PC-9 (cell line): ENCODE measurements at regions not wholly inside any gene's neighbourhood (a gene's known extent, or its start where the extent isn't known, plus 50 kb on each side); places are given as distances from the start of the nearest gene placed in this dataset.

Source experiments
- BruUV-seq: library from RNA; stranded (reverse); fragments of 400-500 nt; replicated peaks from 2 replicates; lab custom pipeline; 2021; lab: Mats Ljungman, UMichigan
- CTCF ChIA-PET: fragments of 300-600 bp; sonication (Branson Sonifier 250); formaldehyde crosslinking; loops from one replicate; lab custom pipeline; 2022; ENCODE audit warnings: antibody characterized with exemption; lab: Charles Lee
- POLR2A ChIA-PET: fragments of 300-600 bp; sonication (Branson Sonifier 250); formaldehyde crosslinking; loops from one replicate; lab custom pipeline; 2022; ENCODE audit warnings: antibody characterized with exemption; ENCODE audit not compliant: unreplicated experiment; lab: Charles Lee
- DNase-seq, 2 experiments: peaks; one replicate each; pipeline versions ENCODE4 v3.0.0 to v3.0.0-alpha.2; 2015 to 2022; ENCODE audit warnings: mixed read lengths in 1 of 2
- H2AFZ ChIP-seq: fragments of 200-600 bp; sonication (generic); 2 replicates; pipeline ENCODE4 v1.8.1; 2017; ENCODE audit warnings: antibody characterized with exemption
- H3F3A ChIP-seq: fragments of 200-600 bp; sonication (generic); 2 replicates; pipeline ENCODE4 v1.8.1; 2017; ENCODE audit warnings: antibody characterized with exemption, mild to moderate bottlenecking, low read depth; ENCODE audit not compliant: insufficient read depth
- H3K27ac ChIP-seq: fragments of 200-600 bp; sonication (generic); 2 replicates; pipeline ENCODE4 v1.6.1; 2016; ENCODE audit warnings: mixed run types
- H3K27me3 ChIP-seq: fragments of 200-600 bp; sonication (generic); 2 replicates; pipeline ENCODE4 v1.6.1; 2016; ENCODE audit warnings: low read depth, mixed run types; ENCODE audit not compliant: insufficient read depth
- H3K36me3 ChIP-seq: fragments of 200-600 bp; sonication (generic); 2 replicates; pipeline ENCODE4 v1.6.1; 2016; ENCODE audit warnings: low read depth, mixed run types
- H3K4me1 ChIP-seq: fragments of 200-600 bp; sonication (generic); replicated peaks from 2 replicates; pipeline ENCODE4 v1.6.1; 2016; ENCODE audit warnings: mixed run types; ENCODE audit not compliant: insufficient read depth
- H3K4me2 ChIP-seq: fragments of 200-600 bp; sonication (generic); 2 replicates; pipeline ENCODE4 v1.6.1; 2017; ENCODE audit warnings: mixed run types
- H3K4me3 ChIP-seq: fragments of 200-600 bp; sonication (generic); 2 replicates; pipeline ENCODE4 v1.6.1; 2016; ENCODE audit warnings: mixed run types
- H3K79me2 ChIP-seq: fragments of 200-600 bp; sonication (generic); 2 replicates; pipeline ENCODE4 v1.6.1; 2017; ENCODE audit warnings: low read depth, mixed run types
- H3K9me2 ChIP-seq: fragments of 200-600 bp; sonication (generic); 2 replicates; pipeline ENCODE4 v1.8.1; 2017; ENCODE audit warnings: mild to moderate bottlenecking; ENCODE audit not compliant: insufficient read depth
- H3K9me3 ChIP-seq: fragments of 200-600 bp; sonication (generic); 2 replicates; pipeline ENCODE4 v1.8.1; 2016; ENCODE audit warnings: low read depth; ENCODE audit not compliant: insufficient read depth
- H4K20me1 ChIP-seq: fragments of 200-600 bp; sonication (generic); 2 replicates; pipeline ENCODE4 v1.8.1; 2017; ENCODE audit not compliant: insufficient read depth
- EZH2 ChIP-seq: fragments of 200-600 bp; sonication (generic); IDR thresholded peaks from 2 replicates; pipeline ENCODE4 v1.8.0; 2017; ENCODE audit warnings: antibody characterized with exemption, low read depth
- intact Hi-C: fragments of 100-400 bp; cut with micrococcal nuclease; formaldehyde crosslinking; loops from one replicate; pipeline ENCODE4 v1.10.0; 2022; ENCODE audit not compliant: unreplicated experiment
- TF ChIP-seq, protein P1 (sequence below): fragments of 200-600 bp; sonication (generic); conservative IDR thresholded peaks from 2 replicates; pipeline ENCODE4 v1.6.1; 2017; ENCODE audit warnings: mixed run types, antibody characterized with exemption, mild to moderate bottlenecking, moderate library complexity

DNA sequence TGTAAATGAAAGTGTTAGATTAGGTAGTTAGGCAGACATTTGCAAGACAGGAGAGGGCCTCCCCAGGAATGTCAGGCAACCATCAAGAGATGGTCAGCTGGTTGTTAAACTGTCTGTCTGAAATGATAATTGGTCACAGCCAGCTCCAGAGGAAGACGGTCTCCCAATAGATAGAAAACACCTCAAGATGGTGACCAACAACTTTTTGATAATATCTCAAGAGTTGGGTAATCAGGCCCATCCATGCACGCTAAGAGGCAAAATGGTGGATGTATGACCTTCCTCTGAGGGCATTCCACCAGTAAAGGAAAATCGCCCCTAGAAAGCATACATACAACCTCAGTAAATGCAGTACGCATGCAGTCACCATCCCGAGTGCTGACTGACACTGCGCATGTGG lies 118.2 kb downstream of the MAP3K21 start:
- TF ChIP-seq, protein P1, sequence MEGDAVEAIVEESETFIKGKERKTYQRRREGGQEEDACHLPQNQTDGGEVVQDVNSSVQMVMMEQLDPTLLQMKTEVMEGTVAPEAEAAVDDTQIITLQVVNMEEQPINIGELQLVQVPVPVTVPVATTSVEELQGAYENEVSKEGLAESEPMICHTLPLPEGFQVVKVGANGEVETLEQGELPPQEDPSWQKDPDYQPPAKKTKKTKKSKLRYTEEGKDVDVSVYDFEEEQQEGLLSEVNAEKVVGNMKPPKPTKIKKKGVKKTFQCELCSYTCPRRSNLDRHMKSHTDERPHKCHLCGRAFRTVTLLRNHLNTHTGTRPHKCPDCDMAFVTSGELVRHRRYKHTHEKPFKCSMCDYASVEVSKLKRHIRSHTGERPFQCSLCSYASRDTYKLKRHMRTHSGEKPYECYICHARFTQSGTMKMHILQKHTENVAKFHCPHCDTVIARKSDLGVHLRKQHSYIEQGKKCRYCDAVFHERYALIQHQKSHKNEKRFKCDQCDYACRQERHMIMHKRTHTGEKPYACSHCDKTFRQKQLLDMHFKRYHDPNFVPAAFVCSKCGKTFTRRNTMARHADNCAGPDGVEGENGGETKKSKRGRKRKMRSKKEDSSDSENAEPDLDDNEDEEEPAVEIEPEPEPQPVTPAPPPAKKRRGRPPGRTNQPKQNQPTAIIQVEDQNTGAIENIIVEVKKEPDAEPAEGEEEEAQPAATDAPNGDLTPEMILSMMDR: no peak
- TF ChIP-seq EZH2: no peak
- Histone ChIP-seq H2AFZ (no peak overlapping the region), H3K4me2 (no peak overlapping the region), H3K27ac (no peak overlapping the region), H3K9me2 (no peaks in the 10 kb centered on the region), H3K4me3 (no peak overlapping the region), H4K20me1 (no peaks in the 10 kb centered on the region), H3K27me3 (no peaks in the 10 kb centered on the region), H3K36me3 (no peaks in the 10 kb centered on the region), H3K79me2 (no peaks in the 10 kb centered on the region), H3K9me3 (no peaks in the 10 kb centered on the region), H3F3A (no peaks in the 10 kb centered on the region), H3K4me1 (peaks cover 9% of the 10 kb centered on the region; the same call in 1 of the 2 replicates)
- intact Hi-C loops: loop anchor here (10.0 kb wide), 2 partner anchors 209 to 259 kb away; no protein-coding TSS in a partner anchor
- DNase-seq: no peak
- ChIA-PET CTCF (no interaction called here), POLR2A (interaction anchor here (0.6 kb wide), 1 partner anchor 108 kb away, joined by 3 read pairs; no protein-coding TSS in a partner anchor)
- BruUV-seq: no TSS peak

- CTCF ChIA-PET: no interaction called here
Measured at GRCh38 chr1:233446935-233447334, 119.4 kb downstream of the MAP3K21 start.

DNA sequence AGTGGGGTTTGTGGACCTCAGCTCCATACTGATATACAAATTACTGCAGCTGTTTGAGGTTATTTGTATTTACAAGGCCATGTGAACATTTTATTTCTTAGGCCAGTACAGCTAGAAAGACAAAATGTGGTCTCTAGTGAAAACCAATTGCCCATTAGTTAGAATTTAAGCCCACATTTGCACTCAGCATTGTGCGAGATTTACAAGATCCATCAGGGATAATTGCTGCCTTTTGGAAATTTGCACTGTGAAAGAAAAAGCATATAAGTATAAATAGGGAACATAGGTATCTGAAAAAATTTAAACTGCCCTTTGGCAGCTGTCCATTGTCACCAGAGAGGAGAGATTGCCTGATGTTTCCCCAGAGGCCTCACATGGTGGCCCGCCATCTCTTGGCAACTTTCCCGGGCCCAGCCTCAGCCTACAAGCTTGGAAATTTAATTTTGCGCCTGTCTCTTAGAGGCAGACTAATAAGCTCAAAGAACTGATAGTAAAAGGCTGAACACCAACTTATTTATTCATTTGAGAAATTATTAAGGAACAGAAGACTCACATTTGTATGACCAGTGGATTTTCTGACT lies 120.7 kb downstream of the MAP3K21 start:
- BruUV-seq: no TSS peak
- Histone ChIP-seq H3K4me1 (peaks cover 4% of the 10 kb centered on the region; the same call in 1 of the 2 replicates), H3K27ac (no peak overlapping the region), H3F3A (no peaks in the 10 kb centered on the region), H3K9me2 (no peaks in the 10 kb centered on the region), H2AFZ (no peak overlapping the region), H4K20me1 (no peaks in the 10 kb centered on the region), H3K27me3 (no peaks in the 10 kb centered on the region), H3K79me2 (no peaks in the 10 kb centered on the region), H3K4me2 (no peak overlapping the region), H3K9me3 (no peaks in the 10 kb centered on the region), H3K4me3 (no peak overlapping the region), H3K36me3 (no peaks in the 10 kb centered on the region)
- TF ChIP-seq EZH2: no peak
- TF ChIP-seq, protein P1: no peak
- intact Hi-C loops: loop anchor here (10.0 kb wide), 2 partner anchors 207 to 257 kb away; no protein-coding TSS in a partner anchor
- POLR2A ChIA-PET: no interaction called here
- DNase-seq: no peak
- CTCF ChIA-PET: interaction anchor here (0.6 kb wide), 1 partner anchor 338 kb away, joined by 4 read pairs; no protein-coding TSS in a partner anchor

More at GRCh38 chr1:233446935-233447334, 119.4 kb downstream of the MAP3K21 start:
- Histone ChIP-seq H3K4me3 (no peak overlapping the region), H3K9me3 (no peaks in the 10 kb centered on the region), H3K27me3 (no peaks in the 10 kb centered on the region), H3K36me3 (no peaks in the 10 kb centered on the region), H3K27ac (no peak overlapping the region), H3K9me2 (no peaks in the 10 kb centered on the region), H3F3A (no peaks in the 10 kb centered on the region), H3K79me2 (no peaks in the 10 kb centered on the region), H3K4me2 (no peak overlapping the region), H2AFZ (no peak overlapping the region), H4K20me1 (no peaks in the 10 kb centered on the region), H3K4me1 (peaks cover 9% of the 10 kb centered on the region; the same call in 1 of the 2 replicates)
- TF ChIP-seq EZH2: no peak
- TF ChIP-seq, protein P1: no peak
- POLR2A ChIA-PET: no interaction called here
- intact Hi-C loops: loop anchor here (10.0 kb wide), 2 partner anchors 208 to 258 kb away; no protein-coding TSS in a partner anchor
- BruUV-seq: no TSS peak
- DNase-seq: no peak
